Uterus (tissue), 3 donors: ENCODE measurements at regions not wholly inside any gene's neighbourhood (a gene's known extent, or its start where the extent isn't known, plus 50 kb on each side); places are given as distances from the start of the nearest gene placed in this dataset.
A peak's percentile ranks its signal among the peaks of the same experiment; 100 is the strongest.
"Not testable (repeated sequence)": the region's sequence is repeated elsewhere in the genome, so short reads cannot be mapped to it uniquely, and the experiment has no call there.

Experiments
- DNase-seq, 2 donors: peaks; one replicate each; pipeline ENCODE4 v3.0.0-alpha.2; 2019 to 2020
- H3K27ac ChIP-seq, 2 donors: fragments of 200-600 bp; sonication (generic); 1 replicate in 1 of 2; 2 replicates in 1 of 2; pipeline ENCODE4 v1.5.1; 2016 to 2018
- H3K27me3 ChIP-seq, 2 donors: fragments of 200-600 bp; sonication (generic); one replicate each; pipeline ENCODE4 v1.5.1; 2018 to 2019; ENCODE audit warnings: control low read depth in 1 of 2
- H3K36me3 ChIP-seq, 2 donors: fragments of 200-600 bp; sonication (generic); one replicate each; pipeline ENCODE4 v1.5.1; 2019; ENCODE audit warnings: control low read depth in 1 of 2
- H3K4me1 ChIP-seq, 2 donors: fragments of 200-600 bp; sonication (generic); one replicate each; pipeline ENCODE4 v1.5.1; 2018 to 2019; ENCODE audit warnings: control low read depth in 1 of 2
- H3K4me3 ChIP-seq, 2 donors: fragments of 200-600 bp; sonication (generic); 1 replicate in 1 of 2; 2 replicates in 1 of 2; pipeline ENCODE4 v1.5.1; 2018 to 2019; ENCODE audit warnings: mild to moderate bottlenecking in 1 of 2
- H3K9me3 ChIP-seq, 2 donors: fragments of 200-600 bp; sonication (generic); one replicate each; pipeline ENCODE4 v1.5.1; 2019; ENCODE audit warnings: control low read depth in 1 of 2
- POLR2A ChIP-seq, 2 donors: fragments of 450-650 bp; IDR thresholded peaks; one replicate each; pipeline ENCODE4 v1.6.1; 2016; ENCODE audit warnings: antibody characterized with exemption in 2 of 2, mild to moderate bottlenecking in 1 of 2, moderate library complexity in 1 of 2
- intact Hi-C: fragments of 100-400 bp; cut with DNase I; formaldehyde crosslinking; loops from one replicate; pipeline ENCODE4 v1.15.1; 2023; ENCODE audit warnings: low total_unique reads
- TF ChIP-seq, protein P1 (sequence below), 4 experiments: fragments of 200-600 bp in 2 of 4; fragments of 450-650 bp in 2 of 4; sonication (generic) in 2 of 4; IDR thresholded peaks; one replicate each; pipeline ENCODE4 v1.5.1; 2016 to 2019; ENCODE audit warnings: antibody characterized with exemption in 4 of 4, mild to moderate bottlenecking in 2 of 4, moderate library complexity in 1 of 4
- donor health status: DM: yes; HTN: yes; CAD: no.

DNA sequence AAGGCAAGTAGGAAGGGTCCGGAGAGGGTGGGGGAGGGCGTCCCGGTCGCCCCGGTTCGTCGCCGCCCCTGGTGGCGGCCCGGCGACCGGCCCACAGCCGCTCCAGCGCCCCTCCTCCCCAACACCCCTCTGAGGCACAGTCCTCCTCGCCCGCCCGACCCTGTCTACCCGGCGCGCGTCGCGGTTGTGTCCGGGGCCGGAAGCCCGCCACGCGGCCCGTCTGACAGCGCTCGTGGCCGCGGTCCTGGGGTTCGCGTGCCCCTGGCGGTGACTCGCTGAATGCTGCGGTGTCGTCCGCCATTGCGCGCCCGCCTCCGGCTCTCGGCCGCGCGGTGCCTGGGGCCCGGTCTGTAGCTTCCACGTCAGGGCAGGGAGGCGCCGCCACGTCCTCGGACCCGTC lies 335.3 kb upstream of the DEFB115 start:
- TF ChIP-seq, protein P1, sequence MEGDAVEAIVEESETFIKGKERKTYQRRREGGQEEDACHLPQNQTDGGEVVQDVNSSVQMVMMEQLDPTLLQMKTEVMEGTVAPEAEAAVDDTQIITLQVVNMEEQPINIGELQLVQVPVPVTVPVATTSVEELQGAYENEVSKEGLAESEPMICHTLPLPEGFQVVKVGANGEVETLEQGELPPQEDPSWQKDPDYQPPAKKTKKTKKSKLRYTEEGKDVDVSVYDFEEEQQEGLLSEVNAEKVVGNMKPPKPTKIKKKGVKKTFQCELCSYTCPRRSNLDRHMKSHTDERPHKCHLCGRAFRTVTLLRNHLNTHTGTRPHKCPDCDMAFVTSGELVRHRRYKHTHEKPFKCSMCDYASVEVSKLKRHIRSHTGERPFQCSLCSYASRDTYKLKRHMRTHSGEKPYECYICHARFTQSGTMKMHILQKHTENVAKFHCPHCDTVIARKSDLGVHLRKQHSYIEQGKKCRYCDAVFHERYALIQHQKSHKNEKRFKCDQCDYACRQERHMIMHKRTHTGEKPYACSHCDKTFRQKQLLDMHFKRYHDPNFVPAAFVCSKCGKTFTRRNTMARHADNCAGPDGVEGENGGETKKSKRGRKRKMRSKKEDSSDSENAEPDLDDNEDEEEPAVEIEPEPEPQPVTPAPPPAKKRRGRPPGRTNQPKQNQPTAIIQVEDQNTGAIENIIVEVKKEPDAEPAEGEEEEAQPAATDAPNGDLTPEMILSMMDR (IDR thresholded peaks at IDR 0.05) = no peak
- TF ChIP-seq POLR2A (IDR thresholded peaks at IDR 0.05) = no peak
- Histone ChIP-seq H3K27me3 (no peaks in the 10 kb centered on the region), H3K9me3 (no peaks in the 10 kb centered on the region), H3K27ac (no peak overlapping the region), H3K4me1 (no peaks in the 10 kb centered on the region), H3K36me3 (no peaks in the 10 kb centered on the region), H3K4me3 (no peak overlapping the region)
- intact Hi-C loops = no loop called here
- no peak for DNase-seq

DNA sequence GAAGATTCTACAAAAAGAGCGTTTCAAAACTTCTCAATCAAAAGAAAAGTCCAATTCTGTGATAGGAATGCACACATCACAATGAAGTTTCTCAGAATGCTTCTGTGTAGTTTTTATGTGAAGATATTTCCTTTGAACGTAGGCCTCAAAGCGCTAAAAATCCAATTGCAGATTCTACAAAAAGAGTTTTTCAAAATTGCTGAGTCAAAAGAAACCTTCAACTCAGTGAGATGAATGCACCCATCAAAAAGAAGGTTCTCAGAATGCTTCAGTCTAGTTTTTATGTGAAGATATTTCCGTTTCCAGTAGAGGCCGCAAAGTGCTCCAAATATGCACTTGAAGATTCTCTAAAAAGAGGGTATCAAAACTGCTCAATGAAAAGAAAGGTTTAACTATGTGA lies 319.7 kb upstream of the DEFB115 start:
- no peaks in the 10 kb centered on the region for H3K27me3 ChIP-seq
- no peak for DNase-seq
- H3K36me3 ChIP-seq = no peaks in the 10 kb centered on the region
- no peak overlapping the region for H3K4me3 ChIP-seq
- H3K4me1 ChIP-seq = no peaks in the 10 kb centered on the region
- H3K9me3 ChIP-seq = no peaks in the 10 kb centered on the region
- intact Hi-C loops = no loop called here
- no peak overlapping the region for H3K27ac ChIP-seq
- no peak for TF ChIP-seq POLR2A (IDR thresholded peaks at IDR 0.05)

DNA sequence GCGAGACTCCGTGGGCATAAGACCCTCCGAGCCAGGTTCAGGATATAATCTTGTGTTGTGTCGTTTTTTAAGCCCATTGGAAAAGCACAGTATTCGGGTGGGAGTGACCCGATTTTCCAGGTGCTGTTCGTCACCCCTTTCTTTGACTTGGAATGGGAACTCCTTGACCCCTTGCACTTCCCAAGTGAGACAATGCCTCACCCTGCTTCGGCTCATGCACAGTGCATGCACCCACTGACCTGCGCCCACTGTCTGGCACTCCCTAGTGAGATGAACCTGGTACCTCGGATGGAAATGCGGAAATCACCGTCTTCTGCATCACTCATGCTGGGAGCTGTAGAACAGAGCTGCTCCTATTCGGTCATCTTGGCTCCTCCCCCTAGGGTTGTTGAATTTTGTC lies 307.7 kb upstream of the DEFB115 start:
- intact Hi-C loops = no loop called here
- Histone ChIP-seq H3K27ac (no peak overlapping the region), H3K36me3 (no peaks in the 10 kb centered on the region), H3K9me3 (no peaks in the 10 kb centered on the region), H3K27me3 (no peaks in the 10 kb centered on the region), H3K4me3 (no peak overlapping the region), H3K4me1 (no peaks in the 10 kb centered on the region)
- TF ChIP-seq, protein P1 (IDR thresholded peaks at IDR 0.05) = no peak
- no peak for TF ChIP-seq POLR2A (IDR thresholded peaks at IDR 0.05)
- DNase-seq = no peak

DNA sequence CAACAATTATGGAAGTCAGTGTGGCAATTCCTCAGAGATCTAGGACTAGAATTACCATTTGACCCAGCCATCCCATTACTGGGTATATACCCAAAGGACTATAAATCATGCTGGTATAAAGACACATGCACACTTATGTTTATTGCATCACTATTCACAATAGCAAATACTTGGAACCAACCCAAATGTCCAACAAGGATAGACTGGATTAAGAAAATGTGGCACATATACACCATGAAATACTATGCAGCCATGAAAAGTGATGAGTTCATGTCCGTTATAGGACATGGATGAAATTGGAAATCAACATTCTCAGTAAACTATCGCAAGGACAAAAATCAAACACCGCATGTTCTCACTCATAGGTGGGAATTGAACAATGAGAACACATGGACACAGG lies 306.4 kb upstream of the DEFB115 start:
- H3K27ac ChIP-seq, H3K27me3 ChIP-seq, intact Hi-C loops, DNase-seq, H3K36me3 ChIP-seq, H3K4me1 ChIP-seq, H3K9me3 ChIP-seq, H3K4me3 ChIP-seq: not testable (repeated sequence)

DNA sequence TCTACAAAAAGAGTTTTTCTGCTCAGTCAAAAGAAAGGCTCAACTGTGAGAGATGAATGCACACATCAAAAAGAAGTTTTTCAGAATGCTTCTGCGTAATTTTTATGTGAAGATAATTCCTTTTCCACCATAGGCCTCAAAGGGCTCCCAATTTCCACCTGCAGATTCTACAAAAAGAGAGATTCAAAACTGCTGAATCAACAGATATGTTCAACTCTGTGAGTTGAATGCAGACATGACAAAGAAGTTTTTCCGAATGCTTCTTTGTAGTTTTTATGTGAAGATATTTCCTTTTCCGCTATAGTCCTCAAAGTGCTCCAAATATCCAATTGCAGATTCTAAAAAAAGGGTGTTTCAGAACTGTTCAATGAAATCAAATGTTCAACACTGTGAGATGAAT lies 300.8 kb upstream of the DEFB115 start:
- H3K27ac ChIP-seq, H3K36me3 ChIP-seq, H3K27me3 ChIP-seq, H3K9me3 ChIP-seq, DNase-seq, H3K4me1 ChIP-seq, H3K4me3 ChIP-seq, intact Hi-C loops: not testable (repeated sequence)

DNA sequence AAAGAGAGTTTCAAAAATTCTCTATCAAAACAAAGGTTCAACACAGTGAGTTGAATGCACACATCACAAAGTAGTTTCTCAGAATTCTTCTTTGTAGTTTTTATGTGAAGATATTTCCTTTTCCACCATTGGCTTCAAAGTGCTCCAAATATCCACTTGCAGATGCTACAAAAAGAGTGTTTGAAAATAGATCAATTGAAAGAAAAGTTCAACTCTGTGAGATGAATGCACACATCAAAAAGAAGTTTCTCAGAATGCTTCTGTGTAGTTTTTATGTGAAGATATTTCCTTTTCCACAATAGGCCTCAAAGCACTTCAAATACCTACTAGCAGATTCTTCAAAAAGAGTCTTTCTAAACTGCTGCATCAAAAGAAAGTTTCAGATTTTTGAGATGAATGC lies 298.3 kb upstream of the DEFB115 start:
- H3K27me3 ChIP-seq, H3K36me3 ChIP-seq, H3K9me3 ChIP-seq, H3K4me3 ChIP-seq, DNase-seq, H3K4me1 ChIP-seq, intact Hi-C loops, H3K27ac ChIP-seq: not testable (repeated sequence)

DNA sequence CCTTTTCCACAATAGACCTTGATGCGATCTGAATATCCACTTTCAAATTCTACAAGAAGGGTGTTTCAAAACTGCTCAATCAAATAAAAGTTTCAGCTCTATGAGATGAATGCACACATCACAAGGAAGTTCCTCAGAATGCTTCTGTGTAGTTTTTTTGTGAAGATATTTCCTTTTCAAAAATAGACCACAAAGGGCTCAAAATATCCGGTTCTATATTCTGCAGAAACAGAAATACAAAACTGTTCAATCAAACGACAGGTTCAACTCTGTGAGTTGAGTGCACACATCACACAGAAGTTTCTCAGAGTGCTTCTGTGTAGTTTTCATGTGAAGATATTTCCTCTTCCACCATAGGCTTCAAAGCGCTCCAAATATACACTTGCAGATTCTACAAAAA lies 293.9 kb upstream of the DEFB115 start:
- no peak for DNase-seq
- Histone ChIP-seq H3K27ac (no peak overlapping the region), H3K4me1 (no peaks in the 10 kb centered on the region), H3K4me3 (no peak overlapping the region), H3K36me3 (no peaks in the 10 kb centered on the region), H3K27me3 (no peaks in the 10 kb centered on the region), H3K9me3 (no peaks in the 10 kb centered on the region)
- intact Hi-C loops = no loop called here
- TF ChIP-seq, protein P1 (IDR thresholded peaks at IDR 0.05) = no peak
- no peak for TF ChIP-seq POLR2A (IDR thresholded peaks at IDR 0.05)

DNA sequence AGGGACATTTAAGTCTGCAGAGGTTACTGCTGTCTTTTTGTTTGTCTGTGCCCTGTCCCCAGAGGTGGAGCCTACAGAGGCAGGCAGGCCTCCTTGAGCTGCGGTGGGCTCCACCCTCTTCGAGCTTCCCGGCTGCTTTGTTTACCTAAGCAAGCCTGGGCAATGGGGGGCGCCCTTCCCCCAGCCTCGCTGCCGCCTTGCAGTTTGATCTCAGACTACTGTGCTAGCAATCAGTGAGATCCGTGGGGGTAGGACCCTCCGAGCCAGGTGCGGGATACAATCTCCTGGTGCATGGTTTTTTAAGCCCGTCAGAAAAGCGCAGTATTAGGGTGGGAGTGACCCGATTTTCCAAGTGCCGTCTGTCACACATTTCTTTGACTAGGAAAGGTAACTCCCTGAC lies 281.6 kb upstream of the DEFB115 start:
- H3K27ac ChIP-seq, H3K27me3 ChIP-seq, H3K4me1 ChIP-seq, H3K4me3 ChIP-seq, H3K9me3 ChIP-seq, intact Hi-C loops, H3K36me3 ChIP-seq: not testable (repeated sequence)
- peak in 1 of 2 donors; percentile 7 for DNase-seq
